Left ventricle myocardium inferior (tissue), 1 donor: ENCODE measurements at regions not wholly inside any gene's neighbourhood (a gene's known extent, or its start where the extent isn't known, plus 50 kb on each side); places are given as distances from the start of the nearest gene placed in this dataset.

Experiments
- DNase-seq: peaks from one replicate; pipeline ENCODE4 v3.0.0-alpha.2; 2020
- H3K27ac ChIP-seq: fragments of 200-600 bp; replicated peaks from 2 replicates; pipeline ENCODE4 v1.8.0; 2021
- H3K27me3 ChIP-seq: fragments of 200-600 bp; 2 replicates; pipeline ENCODE4 v1.8.0; 2021; ENCODE audit warnings: low read depth
- H3K36me3 ChIP-seq: fragments of 200-600 bp; 2 replicates; pipeline ENCODE4 v1.8.0; 2021
- H3K4me1 ChIP-seq: fragments of 200-600 bp; 2 replicates; pipeline ENCODE4 v1.8.0; 2021
- H3K4me3 ChIP-seq: fragments of 200-600 bp; 2 replicates; pipeline ENCODE4 v1.8.0; 2021; ENCODE audit warnings: mild to moderate bottlenecking, moderate library complexity
- H3K9me3 ChIP-seq: fragments of 200-600 bp; replicated peaks from 2 replicates; pipeline ENCODE4 v1.8.0; 2021
- CTCF ChIP-seq: fragments of 200-600 bp; IDR thresholded peaks from 2 replicates; pipeline ENCODE4 v1.8.0; 2021; ENCODE audit warnings: antibody characterized with exemption, mild to moderate bottlenecking, borderline replicate concordance
- intact Hi-C: fragments of 100-400 bp; cut with micrococcal nuclease; formaldehyde crosslinking; loops from one replicate; pipeline ENCODE4 v1.11.0; 2022
- donor health status: DM: no; HTN: yes; CAD: no; lungs with severe emphysema.

- peaks cover 35% of the 10 kb centered on the region for H3K27me3 ChIP-seq
- intact Hi-C loops, result no loop called here
- no peaks in the 10 kb centered on the region for H3K9me3 ChIP-seq
- no peaks in the 10 kb centered on the region for H3K4me1 ChIP-seq
- H3K36me3 ChIP-seq, result no peaks in the 10 kb centered on the region
- DNase-seq, result no peak
- TF ChIP-seq CTCF, result no peak
- no peak overlapping the region for H3K27ac ChIP-seq
- H3K4me3 ChIP-seq, result no peak overlapping the region
Measured at GRCh38 chr14:97210202-97210601, 413.0 kb downstream of the VRK1 start.

- Histone ChIP-seq H3K27me3 (peaks cover 34% of the 10 kb centered on the region), H3K27ac (no peak overlapping the region), H3K9me3 (no peaks in the 10 kb centered on the region), H3K4me3 (no peak overlapping the region), H3K4me1 (no peaks in the 10 kb centered on the region), H3K36me3 (no peaks in the 10 kb centered on the region)
- intact Hi-C loops, result no loop called here
- no peak for TF ChIP-seq CTCF
- no peak for DNase-seq
Measured at GRCh38 chr14:97212399-97212798, 415.2 kb downstream of the VRK1 start.

- Histone ChIP-seq H3K4me1 (peaks cover 4% of the 10 kb centered on the region), H3K36me3 (no peaks in the 10 kb centered on the region), H3K4me3 (no peak overlapping the region), H3K27me3 (peaks cover 41% of the 10 kb centered on the region), H3K9me3 (no peaks in the 10 kb centered on the region), H3K27ac (no peak overlapping the region)
- DNase-seq, result no peak
- no peak for TF ChIP-seq CTCF
- intact Hi-C loops, result no loop called here
Measured at GRCh38 chr14:97213720-97214119, 416.5 kb downstream of the VRK1 start.

- Histone ChIP-seq H3K27me3 (peaks cover 58% of the 10 kb centered on the region), H3K36me3 (no peaks in the 10 kb centered on the region), H3K27ac (no peak overlapping the region), H3K4me1 (peaks cover 14% of the 10 kb centered on the region), H3K4me3 (no peak overlapping the region), H3K9me3 (no peaks in the 10 kb centered on the region)
- no peak for DNase-seq
- TF ChIP-seq CTCF, result no peak
- intact Hi-C loops, result no loop called here
Measured at GRCh38 chr14:97215263-97215969, 418.2 kb downstream of the VRK1 start.

- no peak for TF ChIP-seq CTCF
- H3K9me3 ChIP-seq, result no peaks in the 10 kb centered on the region
- intact Hi-C loops, result no loop called here
- peaks cover 71% of the 10 kb centered on the region for H3K27me3 ChIP-seq
- no peak overlapping the region for H3K27ac ChIP-seq
- H3K4me3 ChIP-seq, result no peak overlapping the region
- no peak for DNase-seq
- peaks cover 14% of the 10 kb centered on the region for H3K4me1 ChIP-seq
- H3K36me3 ChIP-seq, result no peaks in the 10 kb centered on the region
Measured at GRCh38 chr14:97217111-97217885, 420.1 kb downstream of the VRK1 start.
